GM12891 (cell line): ENCODE measurements at regions not wholly inside any gene's neighbourhood (a gene's known extent, or its start where the extent isn't known, plus 50 kb on each side); places are given as distances from the start of the nearest gene placed in this dataset.

Source experiments
- POLR2A ChIP-seq: IDR thresholded peaks from 2 replicates; pipeline ENCODE4 v1.6.1; 2011; ENCODE audit warnings: low read depth, low read length, control low read depth
- POLR2AphosphoS5 ChIP-seq: IDR thresholded peaks from 2 replicates; pipeline ENCODE4 v1.6.1; 2011; ENCODE audit warnings: low read depth, low read length, control low read depth
- SPI1 ChIP-seq: IDR thresholded peaks from 2 replicates; pipeline ENCODE4 v1.6.1; 2011; ENCODE audit warnings: low read depth, low read length, control low read depth
- TAF1 ChIP-seq: IDR thresholded peaks from 2 replicates; pipeline ENCODE4 v1.6.1; 2011; ENCODE audit warnings: low read depth, low read length, control low read depth

DNA sequence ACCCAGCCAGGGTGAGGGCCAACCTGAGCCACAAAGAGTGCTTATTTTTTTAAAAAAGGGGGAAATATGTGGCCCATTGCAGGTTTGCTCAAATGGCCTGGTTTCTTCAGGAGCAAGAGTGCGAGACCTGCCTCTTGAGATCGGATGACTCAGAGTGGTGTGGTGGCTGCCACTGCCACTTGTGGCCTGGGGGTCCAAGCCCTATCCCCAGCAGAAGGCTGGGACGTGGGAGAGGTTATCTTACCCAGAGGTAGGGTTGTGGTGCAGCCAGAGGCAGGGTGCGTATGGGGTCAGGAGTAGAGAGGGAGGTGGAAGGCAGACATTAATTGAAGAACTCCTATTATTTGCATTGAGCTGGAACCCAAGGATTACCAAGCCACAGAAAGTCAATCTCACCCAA is 83.2 kb upstream of the SMAD3 start:
- no peak for TF ChIP-seq POLR2AphosphoS5
- no peak for TF ChIP-seq TAF1
- no peak for TF ChIP-seq POLR2A
- no peak for TF ChIP-seq SPI1
